ENCODE measurements at regions not wholly inside any gene's neighbourhood (a gene's known extent, or its start where the extent isn't known, plus 50 kb on each side); places are given as distances from the start of the nearest gene placed in this dataset.

DNA sequence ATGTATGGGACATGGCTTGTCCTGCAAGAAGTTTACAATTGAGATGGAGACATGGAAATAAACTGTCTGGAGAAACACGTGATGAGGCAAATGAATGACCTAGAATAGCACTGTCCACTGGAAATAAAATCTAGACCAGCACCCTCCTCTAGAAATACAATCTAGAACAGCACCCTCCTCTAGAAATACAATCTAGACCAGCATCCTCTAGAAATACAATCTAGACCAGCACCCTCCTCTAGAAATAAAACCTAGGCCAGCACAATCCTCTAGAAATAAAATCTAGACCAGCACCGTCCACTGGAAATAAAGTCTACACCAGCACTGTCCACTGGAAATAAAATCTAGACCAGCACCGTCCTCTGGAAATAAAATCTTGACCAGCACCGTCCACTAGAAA is 69.2 kb upstream of the RFLNA start:
- DNase-seq = no peak

GRCh38 chr12:124227951-124228711 is 66.8 kb upstream of the RFLNA start:
- no peak for DNase-seq

DNA sequence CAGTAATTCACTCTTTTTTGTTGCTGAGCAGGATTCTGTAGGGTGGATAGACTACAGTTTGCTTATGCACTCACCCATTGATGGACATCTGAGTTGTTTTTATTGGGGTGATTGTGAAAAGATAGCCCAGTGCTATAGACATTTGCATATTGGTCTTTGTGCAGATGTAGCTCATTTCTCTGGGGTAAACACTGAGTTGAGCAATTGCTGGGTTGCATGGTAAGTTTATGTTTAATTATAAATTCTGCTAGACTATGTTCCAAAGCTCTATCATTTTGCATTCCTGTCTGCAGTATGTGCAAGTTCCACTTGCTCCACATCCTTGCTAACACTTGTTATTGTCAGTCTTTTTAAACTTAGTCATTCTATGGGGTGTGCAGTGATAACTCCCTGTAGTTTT is 65.4 kb upstream of the RFLNA start:
- DNase-seq = no peak

GRCh38 chr12:124230117-124230757 is 64.7 kb upstream of the RFLNA start:
- DNase-seq = no peak

DNA sequence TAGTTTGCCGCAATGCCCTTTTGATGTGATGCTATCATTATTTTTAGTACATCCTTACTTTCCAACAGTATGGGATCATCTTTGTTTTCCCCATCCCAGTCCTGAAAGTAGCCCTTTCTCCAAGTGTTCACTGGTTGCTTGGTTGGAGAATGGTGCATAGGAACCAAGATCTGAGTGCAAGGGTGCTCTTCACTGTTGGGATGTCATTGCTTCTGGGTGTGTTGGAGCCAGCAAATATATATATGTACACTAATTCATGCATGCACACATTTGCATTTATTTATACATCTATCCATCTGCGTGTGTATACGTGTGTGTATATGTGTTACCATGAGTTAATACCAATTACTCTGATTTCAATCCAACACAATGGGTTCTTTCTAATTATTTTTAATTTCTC is 64.1 kb upstream of the RFLNA start:
- no peak for DNase-seq

- DNase-seq = no peak
These were observed 62.8 kb upstream of the RFLNA start for GRCh38 chr12:124231980-124232653.

DNA sequence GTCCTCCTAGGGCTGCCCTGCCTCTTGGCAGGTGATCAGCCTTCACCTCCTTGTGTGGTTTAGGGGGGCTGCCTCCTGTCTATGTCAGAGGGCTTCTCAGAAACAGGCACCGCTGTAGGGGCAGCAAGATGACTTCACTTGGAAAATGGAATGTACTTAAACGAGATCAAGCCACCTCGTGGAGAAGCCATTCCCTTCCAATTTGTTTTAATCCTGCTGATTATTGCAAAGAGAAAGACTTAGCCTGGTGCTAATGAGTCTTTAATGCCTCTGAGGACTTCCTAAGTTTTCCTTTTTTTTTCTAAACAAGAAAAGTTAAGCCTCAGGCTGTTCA is 62.3 kb upstream of the RFLNA start:
- no peak for DNase-seq

- no peak for DNase-seq
These were observed 61.7 kb upstream of the RFLNA start for GRCh38 chr12:124233041-124233796.

- no peak for DNase-seq
These were observed 60.9 kb upstream of the RFLNA start for GRCh38 chr12:124233846-124234640.

DNA sequence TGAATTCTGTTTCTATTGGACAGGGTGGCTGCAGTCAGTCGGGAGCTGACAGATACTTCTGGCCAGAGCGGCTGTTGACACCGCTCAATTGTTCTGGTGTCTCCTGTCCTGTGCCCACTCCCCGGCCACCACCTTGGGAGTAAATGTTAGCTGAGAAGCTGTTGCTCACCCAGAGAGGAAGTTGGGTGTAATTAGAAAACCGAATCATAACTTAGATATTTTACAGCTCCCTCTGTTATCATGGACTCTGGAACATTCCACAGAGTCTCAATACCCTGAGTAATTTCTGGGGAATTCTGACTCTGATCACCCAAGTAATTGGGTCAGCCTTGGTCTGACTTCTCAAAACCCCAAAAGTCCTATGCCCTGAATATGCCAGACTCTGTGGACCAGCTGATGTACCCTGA is 58.3 kb upstream of the RFLNA start:
- no peak for DNase-seq

GRCh38 chr12:124238886-124239285 is 56.0 kb upstream of the RFLNA start:
- no peak for DNase-seq

DNA sequence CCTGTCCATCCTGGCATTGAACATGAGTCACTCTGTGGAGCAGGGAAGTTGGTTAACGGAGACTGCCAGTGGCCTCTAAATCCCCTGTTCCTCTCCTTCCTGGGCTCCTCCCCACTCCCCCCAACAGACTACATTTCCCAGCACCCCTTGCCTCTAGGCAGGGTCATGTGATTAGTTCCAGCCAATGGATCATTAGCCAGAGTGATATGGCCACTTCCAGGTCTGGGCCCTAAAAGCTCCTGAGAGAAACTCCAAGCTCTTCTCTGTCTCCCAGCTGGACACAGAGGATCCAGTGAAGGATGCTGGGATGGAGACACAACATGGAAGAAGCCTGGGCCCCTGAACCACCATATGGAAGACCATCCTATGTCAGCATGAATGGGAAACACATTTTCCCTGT is 54.4 kb upstream of the RFLNA start:
- no peak for DNase-seq

DNA sequence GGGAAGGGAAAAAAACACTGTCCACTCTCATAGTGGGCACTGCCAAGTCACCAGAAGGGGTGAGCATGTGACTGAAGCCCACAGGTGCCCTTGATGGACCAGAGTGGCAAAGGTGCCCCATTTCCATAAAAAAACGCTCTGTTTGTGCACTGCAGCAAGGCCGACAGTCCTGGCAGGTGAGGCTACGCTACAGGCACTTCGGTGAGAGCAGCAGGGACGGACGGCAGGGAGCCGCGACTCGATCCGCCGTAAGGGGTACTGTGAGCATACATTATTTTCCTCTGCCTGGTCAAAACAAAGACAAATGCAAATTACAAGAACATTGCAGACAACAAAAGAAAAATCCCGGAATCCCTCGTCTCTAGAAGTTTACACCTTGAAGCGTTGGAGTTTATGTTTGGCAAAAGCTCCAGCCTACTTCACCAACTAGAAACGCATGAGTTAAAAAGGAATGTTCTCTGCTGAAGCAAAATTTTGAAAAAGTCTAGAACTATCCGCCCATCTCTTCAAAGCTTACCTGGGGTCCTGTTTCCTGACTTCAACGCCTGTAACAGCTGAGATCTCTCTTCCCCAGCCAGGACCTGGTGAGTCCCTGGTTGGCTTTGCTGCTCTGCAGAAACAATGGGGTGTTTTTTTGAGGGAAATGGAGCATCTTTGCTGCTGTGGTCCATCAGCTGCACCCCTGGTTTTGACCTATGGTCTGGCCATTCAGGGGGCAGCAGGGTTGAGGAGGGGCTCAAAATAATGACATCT is 52.9 kb upstream of the RFLNA start:
- DNase-seq = no peak

DNA sequence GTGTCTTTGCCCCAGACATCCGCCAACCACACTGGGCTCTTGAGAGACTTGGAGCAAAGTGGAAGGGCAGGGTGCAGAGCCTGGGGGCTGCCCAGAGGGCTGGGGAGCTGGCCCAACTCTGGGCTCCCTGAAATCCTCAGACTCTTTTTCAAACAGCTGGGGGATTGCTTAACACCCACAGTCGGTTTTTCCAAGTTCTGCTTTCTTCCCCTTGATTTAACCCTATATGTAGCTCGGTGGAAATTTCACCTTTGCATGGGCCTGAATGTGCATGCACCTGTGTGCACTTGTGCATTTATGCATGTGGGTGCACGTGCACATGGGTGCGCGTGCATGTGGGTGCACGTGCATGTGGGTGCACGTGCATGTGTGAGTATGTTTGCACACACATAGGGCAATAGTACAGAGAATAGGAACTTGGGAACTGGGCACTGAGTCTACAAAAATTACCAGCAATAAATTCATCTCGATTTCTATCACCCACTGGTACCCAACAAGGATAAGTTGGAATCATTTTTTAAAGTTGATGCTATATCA is 52.3 kb upstream of the RFLNA start:
- DNase-seq = no peak

DNA sequence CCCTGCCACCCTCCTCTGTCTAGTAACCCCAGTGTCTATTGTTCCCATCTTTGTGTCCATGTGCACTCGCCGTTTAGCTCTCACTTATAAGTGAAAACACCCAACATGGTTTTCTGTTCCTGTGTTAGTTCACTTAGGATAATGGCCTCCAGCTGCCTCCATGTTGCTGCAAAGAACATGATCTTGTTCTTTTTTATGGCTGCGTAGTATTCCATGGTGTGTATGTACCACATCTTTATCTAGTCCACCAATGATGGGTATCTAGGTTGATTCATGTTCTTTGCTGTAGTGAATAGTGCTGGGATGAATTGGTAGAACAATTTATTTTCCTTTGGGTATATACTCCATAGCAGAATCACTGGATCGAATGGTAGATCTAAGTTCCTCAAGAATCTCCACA is 51.0 kb upstream of the RFLNA start:
- DNase-seq = no peak

Measured in NCI-H1694 treated with DMSO at 0.1 percent for 48 hours (cell line).